CD4-positive, alpha-beta T cell treated with Interleukin-15 for 4 hours (primary cell): ENCODE measurements at regions not wholly inside any gene's neighbourhood (a gene's known extent, or its start where the extent isn't known, plus 50 kb on each side); places are given as distances from the start of the nearest gene placed in this dataset.
"Not testable (repeated sequence)": the region's sequence is repeated elsewhere in the genome, so short reads cannot be mapped to it uniquely, and the experiment has no call there.

Experiments used
- DNase-seq: peaks from one replicate; pipeline ENCODE4 v3.0.0-alpha.2; 2020; ENCODE audit warnings: low spot score

- no peak for DNase-seq
Measured at GRCh38 chr2:129923265-129924091, 56.0 kb upstream of the RAB6C start.

GRCh38 chr2:129924115-129924514 lies 55.4 kb upstream of the RAB6C start:
- not testable (repeated sequence) for DNase-seq

- DNase-seq: no peak
Measured at GRCh38 chr2:129925381-129925780, 54.1 kb upstream of the RAB6C start.

GRCh38 chr2:129927696-129928095 lies 51.8 kb upstream of the RAB6C start:
- no peak for DNase-seq

GRCh38 chr2:129929321-129930290 lies 49.9 kb upstream of the RAB6C start:
- DNase-seq: no peak
